ENCODE measurements at regions not wholly inside any gene's neighbourhood (a gene's known extent, or its start where the extent isn't known, plus 50 kb on each side); places are given as distances from the start of the nearest gene placed in this dataset.

GRCh38 chr14:36383767-36384431 is 63.5 kb upstream of the MBIP start:
- H3K36me3 ChIP-seq (ENCODE audit: insufficient read depth, low read length): no peaks in the 10 kb centered on the region
- H2AFZ ChIP-seq (ENCODE audit: low read length, unreplicated experiment): no peak overlapping the region
- H3K4me1 ChIP-seq (ENCODE audit: control insufficient read depth, insufficient read depth, low read length, unreplicated experiment): no peaks in the 10 kb centered on the region
- H3K4me3 ChIP-seq (ENCODE audit: low read depth, low read length): no peak overlapping the region
- no peaks in the 10 kb centered on the region for H3K79me2 ChIP-seq (ENCODE audit: control insufficient read depth, insufficient read depth, low read length, unreplicated experiment)
- H3K27ac ChIP-seq (ENCODE audit: low read depth, low read length): no peak overlapping the region
- peaks cover 46% of the 10 kb centered on the region for H3K27me3 ChIP-seq (ENCODE audit: insufficient read depth, low read length)

- no peak overlapping the region for H3K27ac ChIP-seq (ENCODE audit: low read depth, low read length)
- no peaks in the 10 kb centered on the region for H3K79me2 ChIP-seq (ENCODE audit: control insufficient read depth, insufficient read depth, low read length, unreplicated experiment)
- peaks cover 33% of the 10 kb centered on the region for H3K27me3 ChIP-seq (ENCODE audit: insufficient read depth, low read length)
- H2AFZ ChIP-seq (ENCODE audit: low read length, unreplicated experiment): no peak overlapping the region
- no peaks in the 10 kb centered on the region for H3K4me1 ChIP-seq (ENCODE audit: control insufficient read depth, insufficient read depth, low read length, unreplicated experiment)
- H3K36me3 ChIP-seq (ENCODE audit: insufficient read depth, low read length): no peaks in the 10 kb centered on the region
- H3K4me3 ChIP-seq (ENCODE audit: low read depth, low read length): no peak overlapping the region
Observed at GRCh38 chr14:36373982-36374673, 53.7 kb upstream of the MBIP start.
